K562 (cell line): ENCODE measurements at regions not wholly inside any gene's neighbourhood (a gene's known extent, or its start where the extent isn't known, plus 50 kb on each side); places are given as distances from the start of the nearest gene placed in this dataset.

Source experiments
- ATAC-seq: fragments of 200-7000 bp; cut with Tn5 transposase; 3 replicates; pipeline ENCODE4 v1.9.1; 2020; ENCODE audit warnings: moderate library complexity
- BruUV-seq: library from RNA; stranded (reverse); fragments of 400-500 nt; replicated peaks from 2 replicates; lab custom pipeline; 2021; lab: Mats Ljungman, UMichigan
- CTCF ChIA-PET: fragments of 300-600 bp; formaldehyde crosslinking; extraction: SDS; loops from one replicate; lab custom pipeline; 2021; ENCODE audit warnings: low intra/inter-chr PET ratio; lab: Yijun Ruan, JAX
- POLR2A ChIA-PET: fragments of 300-600, 350-650 bp; sonication (Branson Sonifier 250); formaldehyde crosslinking; extraction: SDS; loops from one replicate; lab custom pipeline; 2021; ENCODE audit warnings: antibody characterized with exemption, inconsistent platforms; lab: Yijun Ruan, JAX
- DNase-seq, 4 experiments: peaks; one replicate each; pipeline versions ENCODE4 v3.0.0 to v3.0.0-alpha.2; 2011 to 2018; ENCODE audit warnings: low spot score in 3 of 4, mixed read lengths in 3 of 4; ENCODE audit errors: extremely low read depth in 1 of 4
- FAIRE-seq: peaks from 2 replicates; lab custom pipeline; 2011; peaks lifted over from hg19 to GRCh38; lab: Jason Lieb, UNC
- H2AFZ ChIP-seq: 2 replicates; pipeline ENCODE4 v1.6.0; 2011; ENCODE audit warnings: low read depth, low read length, control low read depth, inconsistent platforms
- H3K27ac ChIP-seq: fragments of 200-600 bp; 3 replicates; pipeline ENCODE4 v1.8.0; 2011; ENCODE audit warnings: low read depth, mild to moderate bottlenecking, control low read depth, inconsistent platforms, low read length, moderate library complexity, mixed read lengths; ENCODE audit errors: extremely low read depth
- H3K27me3 ChIP-seq, 2 experiments: fragments of 300-600 bp in 1 of 2; 2 replicates in 1 of 2; 3 replicates in 1 of 2; pipeline versions ENCODE4 v1.6.0 to v1.8.0; 2011; ENCODE audit warnings: inconsistent platforms in 2 of 2, low read length in 2 of 2, mild to moderate bottlenecking in 1 of 2, mixed read lengths in 1 of 2, moderate library complexity in 1 of 2; ENCODE audit not compliant: control insufficient read depth in 2 of 2, insufficient read depth in 2 of 2
- H3K36me3 ChIP-seq: fragments of 300-600 bp; 3 replicates; pipeline ENCODE4 v1.8.0; 2011; ENCODE audit warnings: mild to moderate bottlenecking, low read length, inconsistent platforms; ENCODE audit not compliant: control insufficient read depth, insufficient read depth
- H3K4me1 ChIP-seq, 2 experiments: fragments of 200-600 bp in 1 of 2; replicated peaks in 1 of 2; 2 replicates in 1 of 2; 3 replicates in 1 of 2; pipeline versions ENCODE4 v1.5.1 to v1.8.0; 2011; ENCODE audit warnings: inconsistent platforms in 2 of 2, low read length in 2 of 2, mild to moderate bottlenecking in 1 of 2, mixed read lengths in 1 of 2, moderate library complexity in 1 of 2; ENCODE audit not compliant: control insufficient read depth in 2 of 2, insufficient read depth in 2 of 2
- H3K4me2 ChIP-seq: 2 replicates; pipeline ENCODE4 v1.6.1; 2011; ENCODE audit warnings: low read length, control low read depth, inconsistent platforms, mixed read lengths; ENCODE audit not compliant: insufficient read depth
- H3K4me3 ChIP-seq: fragments of 200-600 bp; sonication (generic), shearing (Covaris generic); 2 replicates; pipeline ENCODE4 v1.5.1; 2016; ENCODE audit warnings: control low read depth, inconsistent platforms
- H3K79me2 ChIP-seq: fragments of 200-600 bp; 3 replicates; pipeline ENCODE4 v1.8.0; 2011; ENCODE audit warnings: low read length, inconsistent platforms; ENCODE audit not compliant: control insufficient read depth, insufficient read depth
- H3K9ac ChIP-seq, 2 experiments: 2 replicates each; pipeline versions ENCODE4 v1.6.0 to v1.6.1; 2011; ENCODE audit warnings: low read depth in 2 of 2, low read length in 2 of 2, control low read depth in 1 of 2, inconsistent platforms in 1 of 2, mild to moderate bottlenecking in 1 of 2, mixed read lengths in 1 of 2; ENCODE audit not compliant: insufficient read depth in 1 of 2
- H3K9me1 ChIP-seq: one replicate; pipeline ENCODE4 v1.6.0; 2011; ENCODE audit warnings: inconsistent platforms, mild to moderate bottlenecking, low read length, moderate library complexity; ENCODE audit not compliant: control insufficient read depth, insufficient read depth
- H3K9me3 ChIP-seq: replicated peaks from 2 replicates; pipeline ENCODE4 v1.5.1; 2011; ENCODE audit warnings: low read depth, low read length, inconsistent platforms; ENCODE audit not compliant: control insufficient read depth, insufficient read depth
- H4K20me1 ChIP-seq: replicated peaks from 2 replicates; pipeline ENCODE4 v1.6.1; 2011; ENCODE audit warnings: low read length, inconsistent platforms, mixed read lengths; ENCODE audit not compliant: control insufficient read depth, insufficient read depth
- SRSF7 ChIP-seq: fragments of 200-400 bp; formaldehyde crosslinking; optimal IDR thresholded peaks from 2 replicates; pipeline ENCODE3; 2017; ENCODE audit warnings: mild to moderate bottlenecking, low read depth, low read length
- WGBS: fragments of 100-300 bp; shearing (Covaris generic); methylation state at CpG from one replicate; pipeline ENCODE4 v1.1.6; 2016; ENCODE audit warnings: low coverage, mixed read lengths; ENCODE audit not compliant: insufficient coverage; ENCODE audit errors: missing lambda C conversion rate; 5-methylcytosine and 5-hydroxymethylcytosine counted together
- in situ Hi-C: fragments of 300-500 bp; cut with MboI; formaldehyde crosslinking; loops from 4 replicates; pipeline ENCODE4 v1.15.0; 2018; ENCODE audit warnings: inconsistent platforms, mixed read lengths
- intact Hi-C: fragments of 100-400 bp; cut with micrococcal nuclease; formaldehyde crosslinking; loops from 2 replicates; pipeline ENCODE4 v1.14.2; 2022
- TF ChIP-seq, protein P1 (sequence below): fragments of 450-650 bp; IDR thresholded peaks from 2 replicates; pipeline ENCODE4 v1.6.1; 2016

DNA sequence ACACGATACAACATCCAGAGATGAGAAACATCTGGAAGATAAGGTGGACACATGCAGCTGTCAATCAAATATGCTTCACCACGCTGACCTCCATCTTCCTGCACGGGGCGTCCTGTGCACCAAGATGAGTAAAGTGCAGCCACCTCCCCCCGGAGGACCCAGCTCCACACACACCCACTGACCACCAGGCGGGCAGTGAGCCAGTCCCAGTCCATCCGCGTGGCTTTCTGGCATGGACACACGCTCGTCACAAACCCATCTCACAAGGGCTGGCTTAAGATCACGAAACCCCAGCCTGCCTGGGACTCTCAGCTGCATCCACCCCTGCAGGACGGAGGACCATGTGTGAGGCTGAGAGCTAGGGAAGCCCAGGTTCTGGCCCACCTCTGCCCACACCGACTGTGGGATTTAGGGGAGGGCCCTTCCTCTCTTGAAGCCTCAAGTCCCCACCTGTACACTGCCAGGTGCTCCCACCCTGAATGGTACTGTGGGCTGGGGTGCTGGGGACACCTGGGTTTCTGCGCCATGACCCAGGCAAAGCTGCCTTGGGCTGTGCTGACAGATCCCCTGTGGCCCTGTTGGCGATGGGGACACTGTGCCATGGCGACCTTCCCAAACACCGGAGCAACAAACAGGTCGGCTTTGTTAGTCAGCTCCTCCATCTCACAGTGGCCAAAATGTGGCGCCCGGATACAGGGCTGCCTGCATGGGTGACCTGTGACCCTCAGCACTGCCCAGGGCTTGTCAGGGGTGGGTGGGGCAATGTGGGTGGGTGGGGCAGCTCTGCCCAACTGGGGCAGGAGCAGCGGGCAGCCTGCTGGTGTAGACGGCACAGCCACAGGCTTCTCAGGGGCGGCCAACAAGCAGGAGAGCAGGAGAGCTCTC is 629.0 kb downstream of the TBC1D22A start:
- ChIA-PET CTCF (no interaction called here), POLR2A (interaction anchor here (0.6 kb wide), 1 partner anchor 20 kb away, joined by 3 read pairs; no protein-coding TSS in a partner anchor)
- Histone ChIP-seq H3K27ac (no peak overlapping the region), H3K4me2 (no peak overlapping the region), H3K9me1 (no peaks in the 10 kb centered on the region), H3K9me3 (no peaks in the 10 kb centered on the region), H2AFZ (no peak overlapping the region), H3K4me3 (no peak overlapping the region), H3K36me3 (no peaks in the 10 kb centered on the region), H4K20me1 (0 out of 2 replicates have a peak, but pooled peaks cover under 1% of the 10 kb centered on the region), H3K4me1 (no peaks in the 10 kb centered on the region), H3K27me3 (peaks cover 3 to 22% of the 10 kb centered on the region in 2 experiments; a peak in 2 of 5 replicates), H3K79me2 (no peaks in the 10 kb centered on the region), H3K9ac (no peak overlapping the region)
- 3% methylated on average over 17 of the region's 23 CpGs for WGBS
- DNase-seq (no peak), FAIRE-seq (no peak), ATAC-seq (no peak)
- no TSS peak for BruUV-seq
- in situ Hi-C loops (no loop called here), intact Hi-C loops (no loop called here)
- TF ChIP-seq, protein P1, sequence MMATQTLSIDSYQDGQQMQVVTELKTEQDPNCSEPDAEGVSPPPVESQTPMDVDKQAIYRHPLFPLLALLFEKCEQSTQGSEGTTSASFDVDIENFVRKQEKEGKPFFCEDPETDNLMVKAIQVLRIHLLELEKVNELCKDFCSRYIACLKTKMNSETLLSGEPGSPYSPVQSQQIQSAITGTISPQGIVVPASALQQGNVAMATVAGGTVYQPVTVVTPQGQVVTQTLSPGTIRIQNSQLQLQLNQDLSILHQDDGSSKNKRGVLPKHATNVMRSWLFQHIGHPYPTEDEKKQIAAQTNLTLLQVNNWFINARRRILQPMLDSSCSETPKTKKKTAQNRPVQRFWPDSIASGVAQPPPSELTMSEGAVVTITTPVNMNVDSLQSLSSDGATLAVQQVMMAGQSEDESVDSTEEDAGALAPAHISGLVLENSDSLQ: peak; percentile 67
- TF ChIP-seq SRSF7: no peak
- TF ChIP-seq, all 486 proteins: peak for 1
